HG03280 (cell line): ENCODE measurements at regions not wholly inside any gene's neighbourhood (a gene's known extent, or its start where the extent isn't known, plus 50 kb on each side); places are given as distances from the start of the nearest gene placed in this dataset.

Experiments
- ATAC-seq: cut with Tn5 transposase; IDR thresholded peaks from one replicate; pipeline ENCODE4 v1.9.1; 2021; ENCODE audit warnings: mild to moderate bottlenecking, moderate library complexity; ENCODE audit not compliant: unreplicated experiment

DNA sequence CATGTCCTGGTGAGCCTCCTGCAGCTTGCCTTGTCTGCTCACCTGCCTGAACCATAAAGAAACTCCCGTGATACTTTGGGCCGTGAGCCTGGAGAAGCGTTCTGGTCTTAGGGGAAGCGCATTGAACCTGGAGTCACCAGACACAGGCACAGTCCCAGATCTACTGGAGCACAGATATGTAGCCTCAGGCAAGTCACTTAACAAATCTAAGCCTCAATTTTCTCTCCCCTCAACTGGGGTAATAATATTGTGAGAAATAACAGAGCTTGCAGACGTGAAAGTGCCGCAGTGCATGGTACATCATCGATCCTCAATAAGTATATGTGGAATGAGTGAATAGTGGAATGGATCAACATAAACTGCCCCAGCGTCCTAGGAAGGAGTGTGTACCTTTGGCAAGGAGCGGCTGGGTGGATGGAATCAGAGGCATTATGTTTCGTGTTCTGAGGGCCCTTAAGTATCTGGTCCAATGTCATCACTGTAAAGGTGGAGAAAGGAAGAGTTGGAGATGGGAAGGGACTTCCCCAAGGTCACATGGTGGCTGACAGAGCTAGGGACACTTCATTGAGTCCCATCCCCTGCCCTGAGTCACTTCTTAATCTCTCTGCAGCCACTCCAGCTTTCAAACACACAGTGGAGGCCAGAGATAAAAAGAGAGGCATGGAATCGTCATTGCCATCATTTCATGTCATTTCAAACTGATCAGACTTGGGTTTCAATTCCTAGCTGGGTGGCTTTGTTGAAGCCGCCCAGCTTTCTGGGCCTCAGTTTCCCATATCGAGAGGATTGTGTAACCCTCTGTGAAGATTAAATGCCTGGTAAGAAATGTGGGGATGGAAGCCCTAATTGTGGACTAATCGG is 172.4 kb downstream of the DDX1 start:
- ATAC-seq, result no peak

DNA sequence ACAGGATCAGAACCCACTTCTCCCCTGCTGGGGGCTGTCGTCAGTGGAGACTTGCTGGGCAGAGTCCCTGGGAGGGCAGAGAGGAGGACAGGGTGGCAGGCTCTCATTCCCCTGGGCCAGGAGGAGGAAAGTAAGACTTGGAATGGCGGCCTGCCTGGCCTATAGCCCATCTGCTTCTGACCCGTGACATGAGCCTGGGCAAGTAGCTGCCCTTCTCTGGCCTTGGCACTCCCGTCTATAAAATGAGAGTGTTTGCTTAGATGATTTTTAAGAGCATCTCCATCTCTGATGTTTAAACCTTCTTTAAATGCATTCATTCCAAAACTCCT is 173.0 kb downstream of the DDX1 start:
- ATAC-seq, result no peak

- ATAC-seq, result no peak
These were observed 173.5 kb downstream of the DDX1 start for GRCh38 chr2:15765211-15765610.

- ATAC-seq, result no peak
These were observed 174.1 kb downstream of the DDX1 start for GRCh38 chr2:15765686-15766302.

DNA sequence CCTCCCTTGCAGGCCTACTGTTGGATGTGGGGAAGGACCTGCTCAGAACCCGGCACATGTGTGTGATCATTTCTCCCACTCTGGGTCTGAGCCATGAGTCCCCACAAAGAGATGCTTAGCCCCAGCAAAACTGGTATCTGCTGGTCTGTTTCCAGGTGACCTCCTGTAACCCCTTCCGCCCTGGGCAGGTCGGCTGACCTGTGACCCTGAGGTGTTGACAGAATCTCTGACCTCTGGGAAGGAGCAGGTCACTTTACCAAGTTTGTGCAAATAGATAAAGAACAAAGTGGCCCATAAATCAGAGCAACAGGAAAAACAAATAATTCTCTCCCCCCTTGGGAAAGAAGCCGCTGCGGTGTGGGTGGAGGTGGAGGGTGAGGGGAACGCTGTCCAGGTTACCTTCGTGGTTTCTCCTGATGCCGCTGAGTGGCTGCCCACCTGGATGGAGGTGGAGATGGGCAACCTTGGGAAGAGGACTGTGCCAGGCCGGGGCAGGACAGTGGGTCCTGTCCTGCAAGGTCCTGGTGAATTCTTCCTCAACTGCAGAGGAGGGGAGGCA is 174.0 kb upstream of the MYCN start:
- ATAC-seq, result no peak

DNA sequence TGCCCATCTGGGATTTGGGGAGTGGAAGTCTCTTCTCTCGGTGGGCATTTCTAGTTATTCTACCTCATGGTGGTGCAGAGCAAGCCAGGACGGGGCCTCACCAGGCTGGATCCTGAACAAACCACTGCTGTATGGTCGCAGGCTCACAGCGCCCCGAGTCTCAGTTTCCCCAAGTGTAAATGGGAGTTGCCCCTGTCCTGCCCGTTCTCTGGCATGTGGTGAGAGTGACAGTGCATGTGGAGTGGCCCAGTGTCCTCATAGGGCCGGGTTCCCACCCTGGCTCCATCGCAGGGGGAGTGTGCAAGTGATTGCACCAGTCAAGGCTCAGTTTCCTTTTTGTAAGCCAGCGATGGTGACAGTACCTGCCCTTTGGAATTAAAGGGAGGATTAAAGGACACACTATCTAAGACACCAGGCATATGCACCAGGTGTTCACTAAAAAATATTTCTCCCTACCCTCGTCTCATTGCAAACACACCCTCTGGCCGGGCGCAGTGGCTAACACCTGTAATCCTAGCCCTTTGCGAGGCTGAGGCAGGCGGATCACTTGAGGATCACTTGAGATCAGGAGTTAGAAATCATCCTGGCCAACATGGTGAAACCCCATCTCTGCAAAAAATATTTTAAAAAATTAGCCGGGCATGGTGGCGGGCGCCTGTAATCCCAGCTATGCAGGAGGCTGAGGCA is 173.3 kb upstream of the MYCN start:
- ATAC-seq, result no peak

DNA sequence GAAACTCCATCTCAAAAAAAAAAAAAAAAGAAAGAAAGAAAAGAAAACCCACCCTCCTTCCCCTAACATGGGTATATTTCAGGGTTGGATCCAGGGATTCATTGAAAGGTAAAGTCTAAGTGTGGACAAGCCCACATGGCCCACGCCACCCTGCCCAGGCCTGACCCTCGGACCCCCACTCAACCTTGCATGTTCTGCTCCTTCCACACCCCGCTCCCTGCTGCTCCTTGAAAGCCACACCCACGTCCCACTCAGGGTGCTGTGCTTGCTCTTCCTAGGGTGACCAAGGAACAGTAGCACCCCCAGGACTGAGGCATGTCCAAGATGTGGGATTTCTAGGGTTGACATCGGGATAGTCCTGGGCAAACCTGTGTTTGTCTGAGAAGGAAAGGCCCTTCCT is 172.7 kb upstream of the MYCN start:
- ATAC-seq, result no peak

- no peak for ATAC-seq
These were observed 172.2 kb upstream of the MYCN start for GRCh38 chr2:15768142-15768541.

GRCh38 chr2:15768615-15769014 is 171.7 kb upstream of the MYCN start:
- no peak for ATAC-seq

- no peak for ATAC-seq
These were observed 171.1 kb upstream of the MYCN start for GRCh38 chr2:15769235-15769634.

GRCh38 chr2:15769676-15770547 is 170.4 kb upstream of the MYCN start:
- ATAC-seq, result no peak

GRCh38 chr2:15770606-15771005 is 169.7 kb upstream of the MYCN start:
- ATAC-seq, result no peak

DNA sequence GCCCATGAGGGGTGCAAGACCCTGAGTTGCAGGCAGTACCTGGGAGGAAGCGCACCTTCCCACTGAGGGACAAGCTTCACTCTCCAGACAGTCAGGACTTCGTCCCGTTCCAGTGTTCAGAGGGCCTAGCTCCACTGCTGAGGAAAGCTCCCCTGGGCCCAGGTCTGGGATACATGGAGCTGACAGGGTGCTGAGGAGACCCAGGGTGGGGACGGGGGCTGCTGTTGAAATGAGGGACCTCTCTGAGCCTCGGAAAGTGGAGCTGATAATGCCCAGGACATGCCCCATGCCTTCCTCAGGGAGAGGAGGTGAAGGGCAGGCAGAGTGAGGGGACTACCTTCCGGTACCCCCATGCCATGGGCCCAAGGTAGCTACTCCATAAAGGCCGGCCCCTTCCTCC is 169.2 kb upstream of the MYCN start:
- no peak for ATAC-seq

DNA sequence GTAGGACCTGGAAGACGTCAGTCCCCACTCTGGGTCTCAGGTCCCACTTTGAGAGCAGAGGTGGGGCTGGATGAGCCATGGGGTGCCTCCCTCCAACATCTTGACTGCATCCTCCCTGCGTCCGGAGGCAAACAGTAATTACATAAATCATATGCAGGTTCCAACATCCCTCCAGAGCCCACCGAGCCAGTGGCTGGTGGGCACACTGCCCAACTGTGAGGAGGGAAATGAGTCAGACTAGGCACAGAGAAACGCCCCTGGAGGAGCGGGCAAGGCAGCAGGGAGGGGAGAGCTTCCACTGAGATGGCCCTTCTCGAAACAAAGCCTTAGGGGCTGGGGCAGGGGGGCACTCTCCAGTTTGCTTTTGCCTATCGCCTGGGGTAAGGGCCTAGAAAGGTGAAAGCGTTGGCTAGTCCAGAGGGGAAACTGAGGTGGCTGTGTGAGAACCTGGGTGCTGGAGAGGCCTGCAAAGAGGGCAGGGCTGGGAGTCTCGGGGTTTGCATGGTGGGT is 168.2 kb upstream of the MYCN start:
- no peak for ATAC-seq

DNA sequence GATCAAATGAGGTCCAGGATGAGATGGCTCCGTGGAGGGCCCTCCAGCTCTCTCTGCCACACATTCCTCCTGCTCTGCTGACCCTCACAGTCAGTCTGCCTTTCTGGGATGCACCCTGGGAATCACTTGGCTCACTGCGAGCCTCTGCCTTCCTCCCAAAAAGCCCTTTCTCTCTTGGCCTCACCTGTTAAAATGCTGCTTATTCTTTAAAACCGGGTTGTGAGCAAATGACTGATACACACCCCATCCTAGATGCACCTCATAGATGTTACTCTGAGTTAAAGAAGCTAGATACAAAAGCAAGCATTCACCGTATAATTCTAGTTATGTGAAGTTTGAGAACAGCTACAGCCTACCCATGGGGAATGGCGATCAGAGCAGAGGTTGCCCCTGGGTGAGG is 167.7 kb upstream of the MYCN start:
- no peak for ATAC-seq

- no peak for ATAC-seq
These were observed 167.1 kb upstream of the MYCN start for GRCh38 chr2:15773204-15773603.

GRCh38 chr2:15773846-15774245 is 166.5 kb upstream of the MYCN start:
- no peak for ATAC-seq

DNA sequence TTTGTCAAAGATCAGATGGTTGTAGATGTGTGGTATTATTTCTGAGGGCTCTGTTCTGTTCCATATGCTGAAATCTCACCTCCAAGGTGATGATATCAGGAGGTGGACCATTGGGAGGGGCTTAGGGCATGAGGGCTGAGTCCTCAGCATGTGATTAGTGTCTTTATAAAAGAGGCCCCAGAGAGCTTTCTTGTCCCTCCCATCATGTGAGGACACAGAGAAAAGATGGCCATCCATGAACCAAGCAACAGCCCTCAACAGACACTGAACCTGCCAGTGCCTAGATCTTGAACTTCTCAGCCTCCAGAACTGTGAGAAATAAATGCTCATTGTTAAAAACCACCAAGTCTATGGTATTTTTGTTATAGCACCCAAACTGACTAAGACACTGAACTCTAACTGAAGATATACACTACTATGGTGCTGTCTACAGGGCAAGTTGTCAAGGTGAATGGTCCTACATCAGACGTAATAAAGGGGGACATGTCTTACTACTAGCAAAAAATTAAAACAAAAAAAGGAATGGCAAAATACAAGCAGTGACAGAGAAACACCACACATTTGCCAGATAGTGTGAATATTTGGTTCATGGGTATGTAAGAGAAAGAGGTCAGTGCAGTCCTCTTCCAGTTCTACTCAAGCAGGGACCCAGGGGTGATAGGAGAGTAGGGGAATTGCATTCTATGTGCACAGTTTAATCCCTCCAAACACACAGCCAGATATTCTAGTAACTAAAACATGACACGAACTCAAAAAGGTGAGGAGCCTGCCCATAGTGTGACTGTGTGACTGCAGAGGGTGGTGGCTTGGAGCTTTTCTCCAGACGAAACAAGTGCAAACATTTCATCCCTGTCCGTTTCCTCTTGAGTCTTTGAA is 164.4 kb upstream of the MYCN start:
- ATAC-seq, result no peak

DNA sequence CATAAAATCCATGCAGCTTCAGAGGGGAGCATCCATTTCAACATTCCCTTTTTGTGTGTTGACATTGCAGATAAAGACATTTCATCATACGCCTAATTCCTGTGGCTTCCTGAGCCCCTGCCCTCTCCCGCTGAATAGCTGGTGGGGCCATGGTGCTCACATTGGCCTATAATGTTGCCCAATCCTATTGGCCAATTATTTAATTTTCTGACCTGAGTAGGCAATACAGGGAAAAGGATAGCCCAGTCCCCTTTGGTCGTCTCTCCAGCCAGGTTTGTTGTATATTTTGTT is 163.8 kb upstream of the MYCN start:
- no peak for ATAC-seq
